ENCODE measurements at regions not wholly inside any gene's neighbourhood (a gene's known extent, or its start where the extent isn't known, plus 50 kb on each side); places are given as distances from the start of the nearest gene placed in this dataset.

- no peak for TF ChIP-seq CTCF (conservative IDR thresholded peaks at IDR 0.05; ENCODE audit: low read depth, low read length)
- DNase-seq (ENCODE audit: low read depth): no peak
- no peak overlapping the region for H3K4me3 ChIP-seq (ENCODE audit: low read length)
Observed at GRCh38 chr11:24293964-24294363, 202.9 kb upstream of the LUZP2 start.

GRCh38 chr11:24295360-24295759 is 201.5 kb upstream of the LUZP2 start:
- TF ChIP-seq CTCF (conservative IDR thresholded peaks at IDR 0.05; ENCODE audit: low read depth, low read length): no peak
- no peak overlapping the region for H3K4me3 ChIP-seq (ENCODE audit: low read length)
- no peak for DNase-seq (ENCODE audit: low read depth)

DNA sequence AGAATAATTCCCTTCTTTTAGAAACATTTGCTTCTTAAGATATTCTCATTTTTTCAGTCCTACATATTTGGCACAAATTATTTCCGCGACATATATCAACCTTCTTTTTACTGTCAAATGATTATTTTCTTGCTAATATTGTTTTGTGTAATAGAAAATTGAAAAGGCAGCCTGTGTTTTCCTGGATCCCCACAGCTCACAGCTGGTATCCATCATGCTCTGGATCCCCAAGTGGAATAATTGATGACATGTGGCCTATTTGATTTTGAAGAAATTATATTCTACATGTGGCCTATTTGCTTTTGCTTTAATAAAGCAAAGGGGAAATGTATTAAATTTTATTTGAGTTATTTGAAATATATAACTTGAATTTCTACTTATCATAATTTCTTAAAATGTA is 199.4 kb upstream of the LUZP2 start:
- no peak overlapping the region for H3K4me3 ChIP-seq (ENCODE audit: low read length)
- DNase-seq (ENCODE audit: low read depth): no peak
- no peak for TF ChIP-seq CTCF (conservative IDR thresholded peaks at IDR 0.05; ENCODE audit: low read depth, low read length)

DNA sequence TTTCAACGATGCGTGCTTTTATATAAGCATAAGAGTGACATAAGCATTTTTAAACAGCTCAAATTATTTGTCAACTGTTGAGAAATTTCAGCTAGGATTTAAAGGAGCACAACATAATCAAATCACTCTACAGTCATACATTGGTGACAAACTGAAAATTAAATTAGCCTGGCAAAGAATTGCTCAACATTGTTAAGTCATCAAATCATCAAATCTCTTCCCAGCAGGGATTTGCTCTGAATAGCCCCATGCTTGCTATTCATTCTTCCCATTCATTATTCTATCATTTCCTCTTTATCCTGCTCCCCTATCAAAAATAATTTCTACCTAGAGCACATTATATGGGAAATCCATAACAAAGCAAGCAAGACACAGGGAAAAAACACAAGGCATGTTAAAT is 198.7 kb upstream of the LUZP2 start:
- no peak for TF ChIP-seq CTCF (conservative IDR thresholded peaks at IDR 0.05; ENCODE audit: low read depth, low read length)
- H3K4me3 ChIP-seq (ENCODE audit: low read length): no peak overlapping the region
- peak; percentile 7 for DNase-seq (ENCODE audit: low read depth)

DNA sequence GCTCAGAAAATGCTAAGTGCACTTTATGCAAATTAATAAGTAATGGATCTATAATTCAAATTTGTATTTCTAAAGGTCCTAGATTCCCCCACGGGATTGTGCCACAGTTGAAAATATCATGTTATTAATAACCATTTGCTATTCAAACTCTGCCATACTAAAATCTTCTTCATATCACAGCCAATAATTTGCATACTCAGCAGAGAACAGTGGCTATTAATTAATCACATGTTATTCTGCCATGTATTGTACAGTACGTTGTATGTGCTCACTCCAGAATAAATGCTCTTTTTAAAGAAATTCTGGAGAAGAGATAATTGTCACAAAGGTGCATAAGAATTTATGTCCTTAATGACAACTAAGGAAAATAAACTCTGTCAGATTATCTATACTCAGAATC is 184.9 kb upstream of the LUZP2 start:
- no peak for TF ChIP-seq CTCF (conservative IDR thresholded peaks at IDR 0.05; ENCODE audit: low read depth, low read length)
- DNase-seq (ENCODE audit: low read depth): no peak
- H3K4me3 ChIP-seq (ENCODE audit: low read length): no peak overlapping the region

- H3K4me3 ChIP-seq (ENCODE audit: low read length): no peak overlapping the region
- no peak for TF ChIP-seq CTCF (conservative IDR thresholded peaks at IDR 0.05; ENCODE audit: low read depth, low read length)
- no peak for DNase-seq (ENCODE audit: low read depth)
Observed at GRCh38 chr11:24312464-24313238, 184.2 kb upstream of the LUZP2 start.

- no peak for DNase-seq (ENCODE audit: low read depth)
- H3K4me3 ChIP-seq (ENCODE audit: low read length): no peak overlapping the region
- TF ChIP-seq CTCF (conservative IDR thresholded peaks at IDR 0.05; ENCODE audit: low read depth, low read length): no peak
Observed at GRCh38 chr11:24321229-24321628, 175.6 kb upstream of the LUZP2 start.

Data from retinal pigment epithelial cell (primary cell).